H1 (cell line): ENCODE measurements at regions not wholly inside any gene's neighbourhood (a gene's known extent, or its start where the extent isn't known, plus 50 kb on each side); places are given as distances from the start of the nearest gene placed in this dataset.
A peak's percentile ranks its signal among the peaks of the same experiment; 100 is the strongest.

ENCODE experiments used
- CTCF ChIA-PET: fragments of 300-600 bp; sonication (Branson Sonifier 250); formaldehyde crosslinking; loops from one replicate; lab custom pipeline; 2021; ENCODE audit not compliant: partially characterized antibody; lab: Charles Lee
- POLR2A ChIA-PET: fragments of 300-600 bp; sonication (Branson Sonifier 250); formaldehyde crosslinking; loops from one replicate; lab custom pipeline; 2021; ENCODE audit warnings: inconsistent platforms; ENCODE audit not compliant: partially characterized antibody; lab: Charles Lee
- DNase-seq, 2 experiments: peaks; one replicate each; pipeline versions ENCODE4 v3.0.0 to v3.0.0-alpha.2; 2010 to 2022; ENCODE audit warnings: low spot score in 2 of 2, low read depth in 1 of 2, mixed read lengths in 1 of 2
- FAIRE-seq: peaks from 2 replicates; lab custom pipeline; 2011; peaks lifted over from hg19 to GRCh38; lab: Jason Lieb, UNC
- H2AFZ ChIP-seq: 2 replicates; pipeline ENCODE4 v1.8.1; 2012; ENCODE audit warnings: low read length, inconsistent platforms
- H2AK5ac ChIP-seq: 2 replicates; pipeline ENCODE4 v1.6.1; 2013; ENCODE audit warnings: low read depth, low read length
- H2BK120ac ChIP-seq: replicated peaks from 2 replicates; pipeline ENCODE3; 2013; ENCODE audit warnings: low read depth, low read length, inconsistent platforms
- H2BK12ac ChIP-seq: 2 replicates; pipeline ENCODE4 v1.6.1; 2013; ENCODE audit warnings: low read depth, low read length
- H2BK15ac ChIP-seq: 2 replicates; pipeline ENCODE4 v1.6.1; 2013; ENCODE audit warnings: low read length
- H2BK20ac ChIP-seq: 2 replicates; pipeline ENCODE4 v1.6.1; 2013; ENCODE audit warnings: low read length
- H2BK5ac ChIP-seq: 2 replicates; pipeline ENCODE4 v1.6.1; 2013; ENCODE audit warnings: low read depth, low read length
- H3K14ac ChIP-seq: 2 replicates; pipeline ENCODE4 v1.6.1; 2013; ENCODE audit warnings: inconsistent platforms; ENCODE audit not compliant: insufficient read length
- H3K18ac ChIP-seq: 2 replicates; pipeline ENCODE4 v1.6.1; 2013; ENCODE audit warnings: low read length; ENCODE audit errors: extremely low read depth
- H3K23ac ChIP-seq: 2 replicates; pipeline ENCODE4 v1.6.1; 2013; ENCODE audit warnings: inconsistent platforms; ENCODE audit not compliant: insufficient read length
- H3K23me2 ChIP-seq: 2 replicates; pipeline ENCODE4 v1.6.1; 2013; ENCODE audit warnings: low read depth, low read length
- H3K27ac ChIP-seq: 2 replicates; pipeline ENCODE4 v1.6.1; 2011; ENCODE audit warnings: low read depth, low read length, inconsistent platforms
- H3K27me3 ChIP-seq, 4 experiments: replicated peaks in 1 of 4; 1 replicate in 1 of 4; 2 replicates in 3 of 4; pipeline versions ENCODE4 v1.6.1 to v1.8.1; 2011 to 2013; ENCODE audit warnings: low read length in 3 of 4, mild to moderate bottlenecking in 3 of 4, inconsistent platforms in 2 of 4, mixed read lengths in 2 of 4, moderate library complexity in 1 of 4; ENCODE audit not compliant: control insufficient read depth in 3 of 4, insufficient read depth in 3 of 4; ENCODE audit errors: extremely low read depth in 1 of 4
- H3K36me3 ChIP-seq, 4 experiments: 2 replicates each; pipeline versions ENCODE4 v1.6.1 to v1.8.1; 2011 to 2013; ENCODE audit warnings: mild to moderate bottlenecking in 4 of 4, low read length in 3 of 4, moderate library complexity in 2 of 4, control low read depth in 1 of 4, inconsistent platforms in 1 of 4; ENCODE audit not compliant: insufficient read depth in 4 of 4, control insufficient read depth in 2 of 4
- H3K4ac ChIP-seq: replicated peaks from 2 replicates; pipeline ENCODE3; 2013; ENCODE audit warnings: low read length, low read depth, mixed read lengths, inconsistent platforms; ENCODE audit not compliant: insufficient read length
- H3K4me1 ChIP-seq, 4 experiments: replicated peaks in 1 of 4; 1 replicate in 1 of 4; 2 replicates in 3 of 4; pipeline versions ENCODE4 v1.6.1 to v1.8.1; 2011 to 2013; ENCODE audit warnings: low read length in 3 of 4, inconsistent platforms in 2 of 4, mixed read lengths in 1 of 4; ENCODE audit not compliant: insufficient read depth in 4 of 4, control insufficient read depth in 3 of 4
- H3K4me2 ChIP-seq, 2 experiments: 2 replicates each; pipeline versions ENCODE4 v1.6.1 to v1.8.1; 2011 to 2013; ENCODE audit warnings: low read depth in 2 of 2, low read length in 2 of 2, control low read depth in 1 of 2, inconsistent platforms in 1 of 2, mild to moderate bottlenecking in 1 of 2; ENCODE audit not compliant: insufficient read depth in 1 of 2
- H3K4me3 ChIP-seq, 4 experiments: fragments of 200-600, 300-600 bp in 1 of 4; sonication (generic), shearing (Covaris generic), sonication (Bioruptor Twin) in 1 of 4; 2 replicates each; pipeline versions ENCODE4 v1.5.1 to v1.8.1; 2011 to 2016; ENCODE audit warnings: low read length in 4 of 4, low read depth in 3 of 4, control low read depth in 2 of 4, inconsistent platforms in 2 of 4, mild to moderate bottlenecking in 2 of 4, mixed read lengths in 1 of 4, moderate library complexity in 1 of 4; ENCODE audit not compliant: insufficient read depth in 2 of 4; ENCODE audit errors: extremely low read depth in 1 of 4
- H3K56ac ChIP-seq: replicated peaks from 2 replicates; pipeline ENCODE3; 2013; ENCODE audit warnings: low read depth, mild to moderate bottlenecking, mixed read lengths, low read length, inconsistent platforms; ENCODE audit not compliant: insufficient read length
- H3K79me1 ChIP-seq: 2 replicates; pipeline ENCODE4 v1.6.1; 2013; ENCODE audit warnings: low read depth, low read length, control low read depth
- H3K79me2 ChIP-seq, 2 experiments: 2 replicates each; pipeline versions ENCODE4 v1.6.1 to v1.8.1; 2012 to 2013; ENCODE audit warnings: low read length in 2 of 2, mild to moderate bottlenecking in 2 of 2, inconsistent platforms in 1 of 2; ENCODE audit not compliant: insufficient read depth in 2 of 2, control insufficient read depth in 1 of 2
- H3K9ac ChIP-seq, 4 experiments: replicated peaks in 1 of 4; 1 replicate in 1 of 4; 2 replicates in 3 of 4; pipeline versions ENCODE4 v1.6.1 to v1.8.1; 2011 to 2013; ENCODE audit warnings: low read depth in 3 of 4, low read length in 3 of 4, control low read depth in 2 of 4, mild to moderate bottlenecking in 2 of 4, moderate library complexity in 2 of 4, inconsistent platforms in 1 of 4; ENCODE audit errors: extremely low read depth in 1 of 4
- H3K9me3 ChIP-seq, 2 experiments: 2 replicates each; pipeline versions ENCODE4 v1.6.1 to v1.8.1; 2012 to 2013; ENCODE audit warnings: mild to moderate bottlenecking in 2 of 2, moderate library complexity in 2 of 2, control low read depth in 1 of 2, inconsistent platforms in 1 of 2, low read depth in 1 of 2, low read length in 1 of 2, mixed read lengths in 1 of 2; ENCODE audit not compliant: insufficient read depth in 2 of 2
- H4K20me1 ChIP-seq, 2 experiments: replicated peaks in 1 of 2; 2 replicates each; pipeline versions ENCODE3 to v1.8.1; 2011 to 2013; ENCODE audit warnings: inconsistent platforms in 2 of 2, low read length in 2 of 2, mild to moderate bottlenecking in 1 of 2; ENCODE audit not compliant: insufficient read depth in 2 of 2, control insufficient read depth in 1 of 2
- H4K5ac ChIP-seq: 2 replicates; pipeline ENCODE4 v1.6.1; 2013; ENCODE audit warnings: low read length, low read depth, mixed read lengths, inconsistent platforms; ENCODE audit not compliant: insufficient read length
- H4K8ac ChIP-seq: 2 replicates; pipeline ENCODE4 v1.8.0; 2013; ENCODE audit warnings: mild to moderate bottlenecking, moderate library complexity, low read length, inconsistent platforms; ENCODE audit not compliant: insufficient read depth; ENCODE audit errors: extremely low read depth
- H4K91ac ChIP-seq: replicated peaks from 2 replicates; pipeline ENCODE3; 2013; ENCODE audit warnings: low read length, mixed read lengths, inconsistent platforms; ENCODE audit not compliant: insufficient read length
- ATF3 ChIP-seq: IDR thresholded peaks from 2 replicates; pipeline ENCODE4 v1.6.1; 2011; ENCODE audit warnings: low read depth, mild to moderate bottlenecking, low read length; ENCODE audit not compliant: insufficient read depth
- CEBPB ChIP-seq: IDR thresholded peaks from 2 replicates; pipeline ENCODE4 v1.6.1; 2012; ENCODE audit warnings: low read depth, low read length
- CREB1 ChIP-seq: IDR thresholded peaks from 2 replicates; pipeline ENCODE4 v1.6.1; 2012; ENCODE audit warnings: inconsistent platforms
- EGR1 ChIP-seq: IDR thresholded peaks from 2 replicates; pipeline ENCODE4 v1.6.1; 2011; ENCODE audit warnings: low read depth, low read length, borderline replicate concordance
- EZH2 ChIP-seq: fragments of 200-600 bp; sonication (generic); IDR thresholded peaks from 2 replicates; pipeline ENCODE4 v1.7.1; 2012; ENCODE audit warnings: low read depth, mild to moderate bottlenecking, moderate library complexity, low read length, inconsistent platforms; ENCODE audit not compliant: severe bottlenecking
- JUN ChIP-seq: IDR thresholded peaks from 2 replicates; pipeline ENCODE4 v1.6.1; 2011; ENCODE audit warnings: low read depth, mild to moderate bottlenecking, improper control_type of control experiment, low read length
- POLR2AphosphoS5 ChIP-seq: IDR thresholded peaks from 2 replicates; pipeline ENCODE4 v1.6.1; 2011; ENCODE audit warnings: low read depth, low read length
- SIN3A ChIP-seq, 2 experiments: IDR thresholded peaks in 1 of 2; conservative IDR thresholded peaks in 1 of 2; 2 replicates each; pipeline ENCODE4 v1.6.1; 2011 to 2012; ENCODE audit warnings: low read length in 2 of 2, improper control_type of control experiment in 1 of 2, low read depth in 1 of 2, mild to moderate bottlenecking in 1 of 2
- TAF1 ChIP-seq: IDR thresholded peaks from 2 replicates; pipeline ENCODE4 v1.6.1; 2011; ENCODE audit warnings: mild to moderate bottlenecking, low read depth, low read length
- WGBS, 2 experiments: shearing (Covaris generic) in 1 of 2; methylation state at CpG; one replicate each; pipeline versions ENCODE4 v1.1.6 to v1.1.7; 2013 to 2015; ENCODE audit warnings: low lambda C conversion rate in 2 of 2, mixed read lengths in 2 of 2, inconsistent platforms in 1 of 2, low coverage in 1 of 2, missing lambda C conversion rate in 1 of 2; ENCODE audit not compliant: insufficient replicate concordance in 2 of 2, insufficient coverage in 1 of 2, insufficient read length in 1 of 2; ENCODE audit errors: extremely low coverage in 1 of 2, missing lambda C conversion rate in 1 of 2; 5-methylcytosine and 5-hydroxymethylcytosine counted together

GRCh38 chr6:14673201-14673600 is 555.6 kb downstream of the CD83 start:
- Histone ChIP-seq H3K4me2 (no peak overlapping the region), H4K20me1 (no peaks in the 10 kb centered on the region), H4K8ac (no peak overlapping the region), H2BK120ac (no peak overlapping the region), H3K14ac (no peak overlapping the region), H2BK5ac (no peak overlapping the region), H3K9ac (no peak overlapping the region), H3K4me1 (peaks cover 0 to 5% (median 4%) of the 10 kb centered on the region in 4 experiments; a peak in 3 of 7 replicates), H3K4ac (no peak overlapping the region), H3K23ac (no peak overlapping the region), H3K36me3 (no peaks in the 10 kb centered on the region), H3K18ac (no peak overlapping the region), H2BK12ac (no peak overlapping the region), H4K5ac (no peak overlapping the region), H3K79me1 (no peaks in the 10 kb centered on the region), H3K4me3 (no peak overlapping the region), H3K9me3 (no peaks in the 10 kb centered on the region), H2AFZ (no peak overlapping the region), H2BK20ac (no peak overlapping the region), H3K27me3 (no peaks in the 10 kb centered on the region), H3K23me2 (no peaks in the 10 kb centered on the region; the same call in 1 of the 2 replicates), H4K91ac (no peak overlapping the region), H3K79me2 (no peaks in the 10 kb centered on the region), H3K56ac (no peak overlapping the region), H3K27ac (no peak overlapping the region), H2BK15ac (0 out of 2 replicates have a peak overlapping the region, but pooled peaks have one; percentile 11), H2AK5ac (no peak overlapping the region)
- ChIA-PET CTCF (interaction anchor here (1.3 kb wide), 1 partner anchor 128 kb away, joined by 4 read pairs; no protein-coding TSS in a partner anchor), POLR2A (interaction anchor here (0.6 to 0.9 kb wide), 3 partner anchors 8 to 67 kb away, joined by 3 read pairs; no protein-coding TSS in a partner anchor)
- TF ChIP-seq ATF3 (no peak), CEBPB (no peak), SIN3A (conservative IDR thresholded peaks at IDR 0.05 in 1 of 2, IDR thresholded peaks at IDR 0.05 in 1 of 2; ENCODE audit: low read depth in 1 of 2, low read length in 2 of 2) (no peak), EGR1 (no peak), JUN (no peak), EZH2 (no peak), CREB1 (no peak), POLR2AphosphoS5 (no peak), TAF1 (no peak)
- FAIRE-seq, result no peak
- WGBS, 2 experiments, result 91% methylated on average over 2 of the region's 2 CpGs; no CpG with 5 or more reads in 1 of the 2 experiments
- no peak for DNase-seq
